Keratinocyte (primary cell): ENCODE measurements at regions not wholly inside any gene's neighbourhood (a gene's known extent, or its start where the extent isn't known, plus 50 kb on each side); places are given as distances from the start of the nearest gene placed in this dataset.

ENCODE experiments used
- DNase-seq: peaks from one replicate; pipeline ENCODE4 v3.0.0-alpha.2; 2011; ENCODE audit warnings: low read depth, missing footprints, low spot score
- FAIRE-seq: peaks from 2 replicates; lab custom pipeline; 2011; peaks lifted over from hg19 to GRCh38; lab: Jason Lieb, UNC
- H2AFZ ChIP-seq: 2 replicates; pipeline ENCODE4 v1.6.0; 2012; ENCODE audit warnings: low read length, control low read depth, inconsistent platforms; ENCODE audit not compliant: control insufficient read depth
- H3K27ac ChIP-seq: 2 replicates; pipeline ENCODE4 v1.5.1; 2011; ENCODE audit warnings: low read length; ENCODE audit not compliant: control insufficient read depth, insufficient read depth
- H3K27me3 ChIP-seq: 3 replicates; pipeline ENCODE4 v1.6.0; 2011; ENCODE audit warnings: low read length; ENCODE audit not compliant: control insufficient read depth, insufficient read depth; ENCODE audit errors: extremely low read depth
- H3K36me3 ChIP-seq, 2 experiments: 2 replicates in 1 of 2; 3 replicates in 1 of 2; pipeline ENCODE4 v1.5.1; 2011; ENCODE audit warnings: low read length in 2 of 2, mild to moderate bottlenecking in 1 of 2; ENCODE audit not compliant: control insufficient read depth in 2 of 2, insufficient read depth in 2 of 2; ENCODE audit errors: extremely low read depth in 1 of 2
- H3K4me1 ChIP-seq: 3 replicates; pipeline ENCODE4 v1.5.1; 2011; ENCODE audit warnings: low read length; ENCODE audit not compliant: control insufficient read depth, insufficient read depth; ENCODE audit errors: extremely low read depth
- H3K4me2 ChIP-seq: 3 replicates; pipeline ENCODE4 v1.6.0; 2011; ENCODE audit warnings: low read depth, low read length; ENCODE audit not compliant: control insufficient read depth, insufficient read depth; ENCODE audit errors: extremely low read depth
- H3K4me3 ChIP-seq, 3 experiments: fragments of 200-600 bp in 1 of 3; sonication (generic) in 1 of 3; 2 replicates in 2 of 3; 3 replicates in 1 of 3; pipeline ENCODE4 v1.5.1; 2011 to 2016; ENCODE audit warnings: low read length in 3 of 3, mild to moderate bottlenecking in 3 of 3, control low read depth in 2 of 3, inconsistent platforms in 1 of 3, low read depth in 1 of 3, mixed read lengths in 1 of 3, mixed run types in 1 of 3, moderate library complexity in 1 of 3; ENCODE audit not compliant: control insufficient read depth in 2 of 3, insufficient read depth in 2 of 3; ENCODE audit errors: extremely low read depth in 1 of 3
- H3K79me2 ChIP-seq: 2 replicates; pipeline ENCODE4 v1.6.0; 2012; ENCODE audit warnings: low read length; ENCODE audit not compliant: control insufficient read depth, insufficient read depth
- H3K9ac ChIP-seq: 3 replicates; pipeline ENCODE4 v1.6.0; 2011; ENCODE audit warnings: low read length; ENCODE audit not compliant: control insufficient read depth, insufficient read depth; ENCODE audit errors: extremely low read depth
- H3K9me1 ChIP-seq: 3 replicates; pipeline ENCODE4 v1.6.0; 2011; ENCODE audit warnings: low read length; ENCODE audit not compliant: control insufficient read depth, insufficient read depth; ENCODE audit errors: extremely low read depth
- H3K9me3 ChIP-seq: 2 replicates; pipeline ENCODE4 v1.5.1; 2012; ENCODE audit warnings: low read depth, low read length; ENCODE audit not compliant: control insufficient read depth
- H4K20me1 ChIP-seq: 3 replicates; pipeline ENCODE4 v1.6.0; 2011; ENCODE audit warnings: low read length; ENCODE audit not compliant: control insufficient read depth, insufficient read depth; ENCODE audit errors: extremely low read depth
- EZH2 ChIP-seq: IDR thresholded peaks from one replicate; pipeline ENCODE4 v1.6.1; 2012; ENCODE audit warnings: inconsistent platforms, mild to moderate bottlenecking, low read length, moderate library complexity
- dilution Hi-C: fragments of 300-500 bp; cut with MboI; formaldehyde crosslinking; loops from one replicate; pipeline ENCODE4 v1.7.0; 2020; ENCODE audit warnings: low sequenced_read_pairs; ENCODE audit not compliant: extremely low pct_ligation_motif_present
- TF ChIP-seq, protein P1 (sequence below), 3 experiments: IDR thresholded peaks in 1 of 3; conservative IDR thresholded peaks in 1 of 3; optimal IDR thresholded peaks in 1 of 3; 2 replicates in 2 of 3; 3 replicates in 1 of 3; pipeline versions ENCODE3 to v1.5.1; 2011; ENCODE audit warnings: low read length in 3 of 3, mild to moderate bottlenecking in 3 of 3, moderate library complexity in 2 of 3, control low read depth in 1 of 3, inconsistent platforms in 1 of 3; ENCODE audit not compliant: insufficient read depth in 2 of 3; ENCODE audit errors: extremely low read depth in 1 of 3

GRCh38 chr5:35464757-35465156 lies 152.9 kb upstream of the SPEF2 start:
- FAIRE-seq (no peak), DNase-seq (no peak)
- Histone ChIP-seq H4K20me1 (no peaks in the 10 kb centered on the region), H3K9ac (no peak overlapping the region), H3K36me3 (no peaks in the 10 kb centered on the region), H3K9me3 (no peaks in the 10 kb centered on the region), H3K4me1 (no peaks in the 10 kb centered on the region), H2AFZ (no peak overlapping the region), H3K4me2 (no peak overlapping the region), H3K27ac (no peak overlapping the region), H3K4me3 (no peak overlapping the region), H3K27me3 (no peaks in the 10 kb centered on the region), H3K79me2 (no peaks in the 10 kb centered on the region), H3K9me1 (no peaks in the 10 kb centered on the region)
- TF ChIP-seq EZH2, result no peak
- TF ChIP-seq, protein P1, sequence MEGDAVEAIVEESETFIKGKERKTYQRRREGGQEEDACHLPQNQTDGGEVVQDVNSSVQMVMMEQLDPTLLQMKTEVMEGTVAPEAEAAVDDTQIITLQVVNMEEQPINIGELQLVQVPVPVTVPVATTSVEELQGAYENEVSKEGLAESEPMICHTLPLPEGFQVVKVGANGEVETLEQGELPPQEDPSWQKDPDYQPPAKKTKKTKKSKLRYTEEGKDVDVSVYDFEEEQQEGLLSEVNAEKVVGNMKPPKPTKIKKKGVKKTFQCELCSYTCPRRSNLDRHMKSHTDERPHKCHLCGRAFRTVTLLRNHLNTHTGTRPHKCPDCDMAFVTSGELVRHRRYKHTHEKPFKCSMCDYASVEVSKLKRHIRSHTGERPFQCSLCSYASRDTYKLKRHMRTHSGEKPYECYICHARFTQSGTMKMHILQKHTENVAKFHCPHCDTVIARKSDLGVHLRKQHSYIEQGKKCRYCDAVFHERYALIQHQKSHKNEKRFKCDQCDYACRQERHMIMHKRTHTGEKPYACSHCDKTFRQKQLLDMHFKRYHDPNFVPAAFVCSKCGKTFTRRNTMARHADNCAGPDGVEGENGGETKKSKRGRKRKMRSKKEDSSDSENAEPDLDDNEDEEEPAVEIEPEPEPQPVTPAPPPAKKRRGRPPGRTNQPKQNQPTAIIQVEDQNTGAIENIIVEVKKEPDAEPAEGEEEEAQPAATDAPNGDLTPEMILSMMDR (optimal IDR thresholded peaks at IDR 0.05 in 1 of 3, IDR thresholded peaks at IDR 0.05 in 1 of 3, conservative IDR thresholded peaks at IDR 0.05 in 1 of 3; ENCODE audit: extremely low read depth in 1 of 3, insufficient read depth in 2 of 3, low read length in 3 of 3), result no peak
- dilution Hi-C loops, result no loop called here

DNA sequence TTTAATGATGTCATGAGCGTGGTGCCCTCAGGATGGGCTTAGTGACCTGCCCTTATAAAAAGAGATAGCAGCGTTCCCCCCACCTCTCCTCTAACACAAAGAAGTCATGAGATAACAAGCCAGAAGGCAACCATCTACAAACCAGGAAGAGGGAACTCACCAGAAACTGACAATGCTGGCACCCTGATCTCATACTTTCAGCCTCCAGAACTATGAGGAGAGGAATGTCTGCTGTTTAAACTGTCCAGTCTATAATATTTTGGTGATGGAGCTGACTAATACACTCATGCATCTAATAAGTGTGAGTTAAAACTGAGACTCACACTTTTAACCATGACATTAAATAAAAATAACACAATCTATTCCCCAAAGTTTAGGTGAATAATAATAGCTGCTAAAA lies 156.1 kb upstream of the SPEF2 start:
- no peak for FAIRE-seq

More for the DNA sequence above, 156.1 kb upstream of the SPEF2 start:
- H2AFZ ChIP-seq, result no peak overlapping the region
- no peaks in the 10 kb centered on the region for H3K9me1 ChIP-seq
- no peak overlapping the region for H3K27ac ChIP-seq
- H3K79me2 ChIP-seq, result no peaks in the 10 kb centered on the region
- TF ChIP-seq, protein P1 (optimal IDR thresholded peaks at IDR 0.05 in 1 of 3, IDR thresholded peaks at IDR 0.05 in 1 of 3, conservative IDR thresholded peaks at IDR 0.05 in 1 of 3; ENCODE audit: extremely low read depth in 1 of 3, insufficient read depth in 2 of 3, low read length in 3 of 3), result no peak
- no peak for TF ChIP-seq EZH2
- H3K4me3 ChIP-seq, result no peak overlapping the region
- DNase-seq, result no peak
- no peaks in the 10 kb centered on the region for H3K4me1 ChIP-seq
- dilution Hi-C loops, result no loop called here
- H3K27me3 ChIP-seq, result no peaks in the 10 kb centered on the region
- H3K9ac ChIP-seq, result no peak overlapping the region
- H4K20me1 ChIP-seq, result no peaks in the 10 kb centered on the region
- no peaks in the 10 kb centered on the region for H3K9me3 ChIP-seq
- H3K36me3 ChIP-seq, result no peaks in the 10 kb centered on the region
- no peak overlapping the region for H3K4me2 ChIP-seq
